ENCODE measurements at regions not wholly inside any gene's neighbourhood (a gene's known extent, or its start where the extent isn't known, plus 50 kb on each side); places are given as distances from the start of the nearest gene placed in this dataset.

- TF ChIP-seq ZNF8 (CRISPR knock-in tag; IDR thresholded peaks at IDR 0.05) (no peak), ZNF70 (CRISPR knock-in tag; IDR thresholded peaks at IDR 0.05) (no peak), BACH2 (CRISPR knock-in tag; IDR thresholded peaks at IDR 0.05; ENCODE audit: borderline replicate concordance) (no peak)
- ATAC-seq, result no peak
Measured at GRCh38 chr1:216905137-216905536, 181.9 kb upstream of the ESRRG start.

- no peak for ATAC-seq
- TF ChIP-seq ZNF565 (CRISPR knock-in tag; conservative IDR thresholded peaks at IDR 0.05; ENCODE audit: low read depth), result no peak
- TF ChIP-seq SNAI2 (CRISPR knock-in tag; IDR thresholded peaks at IDR 0.05), result no peak
- TF ChIP-seq GLIS3 (CRISPR knock-in tag; IDR thresholded peaks at IDR 0.05), result no peak
- no peak for TF ChIP-seq OSR1 (CRISPR knock-in tag; IDR thresholded peaks at IDR 0.05)
- TF ChIP-seq ZNF8 (CRISPR knock-in tag; IDR thresholded peaks at IDR 0.05), result no peak
- TF ChIP-seq CSDC2 (CRISPR knock-in tag; IDR thresholded peaks at IDR 0.05), result no peak
- TF ChIP-seq BACH2 (CRISPR knock-in tag; IDR thresholded peaks at IDR 0.05; ENCODE audit: borderline replicate concordance), result no peak
- TF ChIP-seq, protein P1, sequence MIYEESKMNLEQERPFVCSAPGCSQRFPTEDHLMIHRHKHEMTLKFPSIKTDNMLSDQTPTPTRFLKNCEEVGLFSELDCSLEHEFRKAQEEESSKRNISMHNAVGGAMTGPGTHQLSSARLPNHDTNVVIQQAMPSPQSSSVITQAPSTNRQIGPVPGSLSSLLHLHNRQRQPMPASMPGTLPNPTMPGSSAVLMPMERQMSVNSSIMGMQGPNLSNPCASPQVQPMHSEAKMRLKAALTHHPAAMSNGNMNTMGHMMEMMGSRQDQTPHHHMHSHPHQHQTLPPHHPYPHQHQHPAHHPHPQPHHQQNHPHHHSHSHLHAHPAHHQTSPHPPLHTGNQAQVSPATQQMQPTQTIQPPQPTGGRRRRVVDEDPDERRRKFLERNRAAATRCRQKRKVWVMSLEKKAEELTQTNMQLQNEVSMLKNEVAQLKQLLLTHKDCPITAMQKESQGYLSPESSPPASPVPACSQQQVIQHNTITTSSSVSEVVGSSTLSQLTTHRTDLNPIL (CRISPR knock-in tag; IDR thresholded peaks at IDR 0.05; ENCODE audit: low read depth), result no peak
- no peak for TF ChIP-seq ZNF70 (CRISPR knock-in tag; IDR thresholded peaks at IDR 0.05)
- no peak for TF ChIP-seq RARB (CRISPR knock-in tag; IDR thresholded peaks at IDR 0.05)
- TF ChIP-seq ZFP30 (CRISPR knock-in tag; IDR thresholded peaks at IDR 0.05), result no peak
- TF ChIP-seq, protein P2, sequence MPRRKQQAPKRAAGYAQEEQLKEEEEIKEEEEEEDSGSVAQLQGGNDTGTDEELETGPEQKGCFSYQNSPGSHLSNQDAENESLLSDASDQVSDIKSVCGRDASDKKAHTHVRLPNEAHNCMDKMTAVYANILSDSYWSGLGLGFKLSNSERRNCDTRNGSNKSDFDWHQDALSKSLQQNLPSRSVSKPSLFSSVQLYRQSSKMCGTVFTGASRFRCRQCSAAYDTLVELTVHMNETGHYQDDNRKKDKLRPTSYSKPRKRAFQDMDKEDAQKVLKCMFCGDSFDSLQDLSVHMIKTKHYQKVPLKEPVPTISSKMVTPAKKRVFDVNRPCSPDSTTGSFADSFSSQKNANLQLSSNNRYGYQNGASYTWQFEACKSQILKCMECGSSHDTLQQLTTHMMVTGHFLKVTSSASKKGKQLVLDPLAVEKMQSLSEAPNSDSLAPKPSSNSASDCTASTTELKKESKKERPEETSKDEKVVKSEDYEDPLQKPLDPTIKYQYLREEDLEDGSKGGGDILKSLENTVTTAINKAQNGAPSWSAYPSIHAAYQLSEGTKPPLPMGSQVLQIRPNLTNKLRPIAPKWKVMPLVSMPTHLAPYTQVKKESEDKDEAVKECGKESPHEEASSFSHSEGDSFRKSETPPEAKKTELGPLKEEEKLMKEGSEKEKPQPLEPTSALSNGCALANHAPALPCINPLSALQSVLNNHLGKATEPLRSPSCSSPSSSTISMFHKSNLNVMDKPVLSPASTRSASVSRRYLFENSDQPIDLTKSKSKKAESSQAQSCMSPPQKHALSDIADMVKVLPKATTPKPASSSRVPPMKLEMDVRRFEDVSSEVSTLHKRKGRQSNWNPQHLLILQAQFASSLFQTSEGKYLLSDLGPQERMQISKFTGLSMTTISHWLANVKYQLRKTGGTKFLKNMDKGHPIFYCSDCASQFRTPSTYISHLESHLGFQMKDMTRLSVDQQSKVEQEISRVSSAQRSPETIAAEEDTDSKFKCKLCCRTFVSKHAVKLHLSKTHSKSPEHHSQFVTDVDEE (CRISPR knock-in tag; IDR thresholded peaks at IDR 0.05), result no peak
- no peak for TF ChIP-seq TOX (CRISPR knock-in tag; IDR thresholded peaks at IDR 0.05; ENCODE audit: borderline replicate concordance)
- TF ChIP-seq PATZ1 (CRISPR knock-in tag; IDR thresholded peaks at IDR 0.05; ENCODE audit: borderline replicate concordance), result no peak
- TF ChIP-seq ESRRG (CRISPR knock-in tag; IDR thresholded peaks at IDR 0.05), result no peak
- TF ChIP-seq, protein P3, sequence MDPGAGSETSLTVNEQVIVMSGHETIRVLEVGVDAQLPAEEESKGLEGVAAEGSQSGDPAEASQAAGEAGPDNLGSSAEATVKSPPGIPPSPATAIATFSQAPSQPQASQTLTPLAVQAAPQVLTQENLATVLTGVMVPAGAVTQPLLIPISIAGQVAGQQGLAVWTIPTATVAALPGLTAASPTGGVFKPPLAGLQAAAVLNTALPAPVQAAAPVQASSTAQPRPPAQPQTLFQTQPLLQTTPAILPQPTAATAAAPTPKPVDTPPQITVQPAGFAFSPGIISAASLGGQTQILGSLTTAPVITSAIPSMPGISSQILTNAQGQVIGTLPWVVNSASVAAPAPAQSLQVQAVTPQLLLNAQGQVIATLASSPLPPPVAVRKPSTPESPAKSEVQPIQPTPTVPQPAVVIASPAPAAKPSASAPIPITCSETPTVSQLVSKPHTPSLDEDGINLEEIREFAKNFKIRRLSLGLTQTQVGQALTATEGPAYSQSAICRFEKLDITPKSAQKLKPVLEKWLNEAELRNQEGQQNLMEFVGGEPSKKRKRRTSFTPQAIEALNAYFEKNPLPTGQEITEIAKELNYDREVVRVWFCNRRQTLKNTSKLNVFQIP (CRISPR knock-in tag; IDR thresholded peaks at IDR 0.05; ENCODE audit: borderline replicate concordance, low read depth), result no peak
- TF ChIP-seq, protein P4, sequence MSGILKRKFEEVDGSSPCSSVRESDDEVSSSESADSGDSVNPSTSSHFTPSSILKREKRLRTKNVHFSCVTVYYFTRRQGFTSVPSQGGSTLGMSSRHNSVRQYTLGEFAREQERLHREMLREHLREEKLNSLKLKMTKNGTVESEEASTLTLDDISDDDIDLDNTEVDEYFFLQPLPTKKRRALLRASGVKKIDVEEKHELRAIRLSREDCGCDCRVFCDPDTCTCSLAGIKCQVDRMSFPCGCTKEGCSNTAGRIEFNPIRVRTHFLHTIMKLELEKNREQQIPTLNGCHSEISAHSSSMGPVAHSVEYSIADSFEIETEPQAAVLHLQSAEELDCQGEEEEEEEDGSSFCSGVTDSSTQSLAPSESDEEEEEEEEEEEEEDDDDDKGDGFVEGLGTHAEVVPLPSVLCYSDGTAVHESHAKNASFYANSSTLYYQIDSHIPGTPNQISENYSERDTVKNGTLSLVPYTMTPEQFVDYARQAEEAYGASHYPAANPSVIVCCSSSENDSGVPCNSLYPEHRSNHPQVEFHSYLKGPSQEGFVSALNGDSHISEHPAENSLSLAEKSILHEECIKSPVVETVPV (CRISPR knock-in tag; IDR thresholded peaks at IDR 0.05), result no peak
- TF ChIP-seq TCF4 (CRISPR knock-in tag; IDR thresholded peaks at IDR 0.05; ENCODE audit: borderline replicate concordance), result no peak
- TF ChIP-seq ARNTL (CRISPR knock-in tag; IDR thresholded peaks at IDR 0.05; ENCODE audit: borderline replicate concordance, low read depth), result no peak
Measured at GRCh38 chr1:216904471-216904870, 181.2 kb upstream of the ESRRG start.

GRCh38 chr1:216903382-216903740, 180.1 kb upstream of the ESRRG start:
- TF ChIP-seq ISL1 (CRISPR knock-in tag; IDR thresholded peaks at IDR 0.05) (no peak), ZFP3 (CRISPR knock-in tag; IDR thresholded peaks at IDR 0.05) (no peak), TCF4 (CRISPR knock-in tag; IDR thresholded peaks at IDR 0.05; ENCODE audit: borderline replicate concordance) (no peak), PATZ1 (CRISPR knock-in tag; IDR thresholded peaks at IDR 0.05; ENCODE audit: borderline replicate concordance) (no peak), TOX (CRISPR knock-in tag; IDR thresholded peaks at IDR 0.05; ENCODE audit: borderline replicate concordance) (no peak), GLIS3 (CRISPR knock-in tag; IDR thresholded peaks at IDR 0.05) (no peak), RARB (CRISPR knock-in tag; IDR thresholded peaks at IDR 0.05) (no peak), ARNTL (CRISPR knock-in tag; IDR thresholded peaks at IDR 0.05; ENCODE audit: borderline replicate concordance, low read depth) (no peak), ZFP30 (CRISPR knock-in tag; IDR thresholded peaks at IDR 0.05) (no peak), OSR1 (CRISPR knock-in tag; IDR thresholded peaks at IDR 0.05) (no peak)
- TF ChIP-seq, protein P4 (CRISPR knock-in tag; IDR thresholded peaks at IDR 0.05), result no peak

More at GRCh38 chr1:216903382-216903740, 180.1 kb upstream of the ESRRG start:
- peak; percentile 81 for ATAC-seq

All from SK-N-SH treated with all-trans-retinoic acid at 6 μM for 48 hours (cell line).